ENCODE measurements at regions not wholly inside any gene's neighbourhood (a gene's known extent, or its start where the extent isn't known, plus 50 kb on each side); places are given as distances from the start of the nearest gene placed in this dataset.

DNA sequence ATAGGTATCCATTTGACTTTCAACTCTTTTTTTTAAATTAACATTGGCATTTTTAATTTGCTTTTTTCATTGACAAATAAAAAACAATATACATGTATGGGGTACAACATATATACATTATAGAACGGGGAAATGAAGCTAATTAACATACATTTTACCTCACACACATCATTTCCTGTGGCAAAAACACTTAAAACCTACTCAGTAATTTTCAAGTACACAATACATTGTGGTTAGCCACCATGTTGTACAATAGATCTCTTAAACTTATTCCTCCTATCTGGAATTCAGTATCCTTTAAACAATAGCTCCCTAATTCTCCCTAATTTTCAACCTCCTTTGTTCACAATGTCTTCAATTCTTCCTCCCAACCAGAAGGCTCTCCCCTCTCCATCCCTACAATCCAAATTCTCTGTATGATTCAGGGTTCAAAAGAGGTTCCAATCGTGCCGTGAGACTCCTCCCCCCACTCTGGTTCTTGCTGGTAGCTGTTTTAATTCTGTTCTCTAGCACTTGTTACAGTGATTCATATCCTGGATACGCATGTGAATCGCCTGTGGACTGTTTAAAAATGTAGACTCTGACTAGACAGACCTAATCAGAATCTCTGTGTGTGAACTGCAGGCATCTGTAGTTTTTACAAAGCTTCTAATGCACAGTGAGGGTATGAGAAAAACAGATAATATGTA is 87.6 kb upstream of the DUSP10 start:
- TF ChIP-seq, protein P1, sequence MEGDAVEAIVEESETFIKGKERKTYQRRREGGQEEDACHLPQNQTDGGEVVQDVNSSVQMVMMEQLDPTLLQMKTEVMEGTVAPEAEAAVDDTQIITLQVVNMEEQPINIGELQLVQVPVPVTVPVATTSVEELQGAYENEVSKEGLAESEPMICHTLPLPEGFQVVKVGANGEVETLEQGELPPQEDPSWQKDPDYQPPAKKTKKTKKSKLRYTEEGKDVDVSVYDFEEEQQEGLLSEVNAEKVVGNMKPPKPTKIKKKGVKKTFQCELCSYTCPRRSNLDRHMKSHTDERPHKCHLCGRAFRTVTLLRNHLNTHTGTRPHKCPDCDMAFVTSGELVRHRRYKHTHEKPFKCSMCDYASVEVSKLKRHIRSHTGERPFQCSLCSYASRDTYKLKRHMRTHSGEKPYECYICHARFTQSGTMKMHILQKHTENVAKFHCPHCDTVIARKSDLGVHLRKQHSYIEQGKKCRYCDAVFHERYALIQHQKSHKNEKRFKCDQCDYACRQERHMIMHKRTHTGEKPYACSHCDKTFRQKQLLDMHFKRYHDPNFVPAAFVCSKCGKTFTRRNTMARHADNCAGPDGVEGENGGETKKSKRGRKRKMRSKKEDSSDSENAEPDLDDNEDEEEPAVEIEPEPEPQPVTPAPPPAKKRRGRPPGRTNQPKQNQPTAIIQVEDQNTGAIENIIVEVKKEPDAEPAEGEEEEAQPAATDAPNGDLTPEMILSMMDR (IDR thresholded peaks at IDR 0.05 in 2 of 3, conservative IDR thresholded peaks at IDR 0.05 in 1 of 3; ENCODE audit: borderline replicate concordance in 1 of 3, insufficient read depth in 1 of 3, low read depth in 2 of 3, low read length in 2 of 3): no peak
- TF ChIP-seq RAD21 (IDR thresholded peaks at IDR 0.05; ENCODE audit: low read depth) (no peak), POLR2A (IDR thresholded peaks at IDR 0.05; ENCODE audit: borderline replicate concordance, extremely low read depth, insufficient read depth, insufficient read length) (no peak), SP1 (IDR thresholded peaks at IDR 0.05; ENCODE audit: low read depth) (peak; percentile 38; the same call in 1 of the 2 replicates), EZH2phosphoT487 (IDR thresholded peaks at IDR 0.05; ENCODE audit: borderline replicate concordance) (no peak), ZFX (IDR thresholded peaks at IDR 0.05) (no peak), ZNF274 (IDR thresholded peaks at IDR 0.05; ENCODE audit: low read depth, low read length) (no peak), EGR1 (IDR thresholded peaks at IDR 0.05; ENCODE audit: low read depth) (no peak)
- TF ChIP-seq, protein P2, sequence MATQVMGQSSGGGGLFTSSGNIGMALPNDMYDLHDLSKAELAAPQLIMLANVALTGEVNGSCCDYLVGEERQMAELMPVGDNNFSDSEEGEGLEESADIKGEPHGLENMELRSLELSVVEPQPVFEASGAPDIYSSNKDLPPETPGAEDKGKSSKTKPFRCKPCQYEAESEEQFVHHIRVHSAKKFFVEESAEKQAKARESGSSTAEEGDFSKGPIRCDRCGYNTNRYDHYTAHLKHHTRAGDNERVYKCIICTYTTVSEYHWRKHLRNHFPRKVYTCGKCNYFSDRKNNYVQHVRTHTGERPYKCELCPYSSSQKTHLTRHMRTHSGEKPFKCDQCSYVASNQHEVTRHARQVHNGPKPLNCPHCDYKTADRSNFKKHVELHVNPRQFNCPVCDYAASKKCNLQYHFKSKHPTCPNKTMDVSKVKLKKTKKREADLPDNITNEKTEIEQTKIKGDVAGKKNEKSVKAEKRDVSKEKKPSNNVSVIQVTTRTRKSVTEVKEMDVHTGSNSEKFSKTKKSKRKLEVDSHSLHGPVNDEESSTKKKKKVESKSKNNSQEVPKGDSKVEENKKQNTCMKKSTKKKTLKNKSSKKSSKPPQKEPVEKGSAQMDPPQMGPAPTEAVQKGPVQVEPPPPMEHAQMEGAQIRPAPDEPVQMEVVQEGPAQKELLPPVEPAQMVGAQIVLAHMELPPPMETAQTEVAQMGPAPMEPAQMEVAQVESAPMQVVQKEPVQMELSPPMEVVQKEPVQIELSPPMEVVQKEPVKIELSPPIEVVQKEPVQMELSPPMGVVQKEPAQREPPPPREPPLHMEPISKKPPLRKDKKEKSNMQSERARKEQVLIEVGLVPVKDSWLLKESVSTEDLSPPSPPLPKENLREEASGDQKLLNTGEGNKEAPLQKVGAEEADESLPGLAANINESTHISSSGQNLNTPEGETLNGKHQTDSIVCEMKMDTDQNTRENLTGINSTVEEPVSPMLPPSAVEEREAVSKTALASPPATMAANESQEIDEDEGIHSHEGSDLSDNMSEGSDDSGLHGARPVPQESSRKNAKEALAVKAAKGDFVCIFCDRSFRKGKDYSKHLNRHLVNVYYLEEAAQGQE (IDR thresholded peaks at IDR 0.05; ENCODE audit: low read depth): no peak
- TF ChIP-seq, protein P3, sequence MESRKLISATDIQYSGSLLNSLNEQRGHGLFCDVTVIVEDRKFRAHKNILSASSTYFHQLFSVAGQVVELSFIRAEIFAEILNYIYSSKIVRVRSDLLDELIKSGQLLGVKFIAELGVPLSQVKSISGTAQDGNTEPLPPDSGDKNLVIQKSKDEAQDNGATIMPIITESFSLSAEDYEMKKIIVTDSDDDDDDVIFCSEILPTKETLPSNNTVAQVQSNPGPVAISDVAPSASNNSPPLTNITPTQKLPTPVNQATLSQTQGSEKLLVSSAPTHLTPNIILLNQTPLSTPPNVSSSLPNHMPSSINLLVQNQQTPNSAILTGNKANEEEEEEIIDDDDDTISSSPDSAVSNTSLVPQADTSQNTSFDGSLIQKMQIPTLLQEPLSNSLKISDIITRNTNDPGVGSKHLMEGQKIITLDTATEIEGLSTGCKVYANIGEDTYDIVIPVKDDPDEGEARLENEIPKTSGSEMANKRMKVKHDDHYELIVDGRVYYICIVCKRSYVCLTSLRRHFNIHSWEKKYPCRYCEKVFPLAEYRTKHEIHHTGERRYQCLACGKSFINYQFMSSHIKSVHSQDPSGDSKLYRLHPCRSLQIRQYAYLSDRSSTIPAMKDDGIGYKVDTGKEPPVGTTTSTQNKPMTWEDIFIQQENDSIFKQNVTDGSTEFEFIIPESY (IDR thresholded peaks at IDR 0.05; ENCODE audit: extremely low read depth, insufficient replicate concordance, low read length): no peak

Data from HCT116 (cell line).